ENCODE measurements at regions not wholly inside any gene's neighbourhood (a gene's known extent, or its start where the extent isn't known, plus 50 kb on each side); places are given as distances from the start of the nearest gene placed in this dataset.
"Not testable (repeated sequence)": the region's sequence is repeated elsewhere in the genome, so short reads cannot be mapped to it uniquely, and the experiment has no call there.

GRCh38 chr1:185474440-185475149 lies 157.6 kb upstream of the IVNS1ABP start:
- DNase-seq (ENCODE audit: low spot score) = no peak

GRCh38 chr1:185473186-185473585 lies 156.1 kb upstream of the IVNS1ABP start:
- DNase-seq (ENCODE audit: low spot score) = no peak

- no peak for DNase-seq (ENCODE audit: low spot score)
These were observed 151.6 kb upstream of the IVNS1ABP start for GRCh38 chr1:185468626-185469025.

DNA sequence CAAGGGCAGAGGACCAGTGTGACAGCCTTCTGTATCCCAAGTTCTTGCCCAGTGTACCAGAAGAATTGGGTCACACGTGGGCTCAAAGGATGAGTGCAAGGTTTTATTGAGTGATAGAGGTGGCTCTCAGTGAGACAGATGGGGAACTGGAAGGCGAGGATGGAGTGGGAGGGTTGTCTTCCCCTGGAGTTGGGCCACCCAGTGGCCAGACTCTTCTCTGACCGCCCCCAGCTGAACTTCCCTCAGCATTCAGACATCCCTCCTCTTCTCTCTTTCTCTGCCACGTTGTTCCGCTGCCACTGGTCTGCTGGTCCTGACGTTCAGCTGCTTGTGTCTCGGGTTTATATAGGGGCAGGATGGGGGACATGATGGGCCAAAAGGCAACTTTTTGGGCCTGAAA lies 150.1 kb upstream of the IVNS1ABP start:
- no peak for DNase-seq (ENCODE audit: low spot score)

GRCh38 chr1:185464777-185465176 lies 147.7 kb upstream of the IVNS1ABP start:
- DNase-seq (ENCODE audit: low spot score) = no peak

DNA sequence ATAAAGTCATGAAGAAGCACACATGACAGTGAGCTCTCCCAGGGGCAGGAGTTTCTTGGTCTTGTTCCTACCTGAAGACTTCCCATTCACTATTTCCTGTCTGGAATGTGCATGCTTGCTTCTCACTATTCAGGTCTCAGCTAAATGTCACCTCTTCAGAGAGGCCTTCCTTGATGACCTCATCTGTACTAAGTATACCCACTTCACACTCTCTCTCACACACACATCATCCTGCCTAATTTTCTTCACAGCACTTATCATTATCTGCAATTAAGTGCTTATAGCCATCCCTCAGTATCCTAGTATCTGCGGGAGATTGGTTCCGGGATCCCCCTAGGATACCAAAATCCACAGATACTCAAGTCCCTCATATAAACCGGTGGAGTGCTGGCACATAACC lies 146.4 kb upstream of the IVNS1ABP start:
- DNase-seq (ENCODE audit: low spot score) = no peak

DNA sequence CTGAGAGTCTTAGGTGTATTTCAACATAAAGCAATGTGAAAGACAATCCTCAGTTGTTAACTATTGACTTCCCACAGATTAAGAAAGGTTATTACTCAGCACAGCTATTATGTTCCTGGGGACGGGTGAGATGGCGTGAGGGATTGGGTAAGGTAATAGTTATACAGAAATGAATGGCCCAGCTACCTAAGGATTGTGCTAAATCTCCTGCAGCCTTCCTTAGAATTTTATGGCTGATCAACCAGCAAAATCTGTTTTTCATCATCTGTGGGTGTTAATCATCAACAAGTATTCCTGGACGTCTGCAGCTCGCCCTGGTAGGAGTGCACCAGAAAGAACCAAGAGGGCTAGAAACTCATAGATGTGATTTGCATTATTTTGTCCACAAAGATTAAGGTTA lies 146.0 kb upstream of the IVNS1ABP start:
- DNase-seq (ENCODE audit: low spot score) = no peak

- DNase-seq (ENCODE audit: low spot score) = not testable (repeated sequence)
These were observed 143.7 kb upstream of the IVNS1ABP start for GRCh38 chr1:185460723-185461122.

- DNase-seq (ENCODE audit: low spot score) = no peak
These were observed 142.1 kb upstream of the IVNS1ABP start for GRCh38 chr1:185459141-185459540.

DNA sequence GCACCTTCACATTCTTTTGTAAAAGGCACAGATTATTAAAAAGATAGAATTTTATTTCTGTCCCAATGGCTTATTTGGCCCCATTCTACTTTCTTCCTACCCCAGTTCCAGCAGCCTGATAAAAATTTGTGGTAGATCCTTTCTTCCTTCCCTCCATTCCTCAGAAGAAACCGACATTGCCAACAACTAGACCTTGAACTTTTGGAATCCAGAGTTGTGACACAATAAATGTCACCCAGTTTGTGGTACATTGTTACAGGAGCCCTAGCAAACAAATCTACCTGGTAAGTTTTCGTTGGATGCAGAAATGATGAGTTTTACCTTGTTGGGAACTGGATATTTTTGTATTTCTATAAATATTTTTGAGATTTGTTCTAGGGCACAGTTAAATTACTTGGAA lies 141.6 kb upstream of the IVNS1ABP start:
- DNase-seq (ENCODE audit: low spot score) = no peak

GRCh38 chr1:185453496-185454192 lies 136.6 kb upstream of the IVNS1ABP start:
- no peak for DNase-seq (ENCODE audit: low spot score)

GRCh38 chr1:185450917-185451316 lies 133.9 kb upstream of the IVNS1ABP start:
- DNase-seq (ENCODE audit: low spot score) = no peak

- DNase-seq (ENCODE audit: low spot score) = no peak
These were observed 133.2 kb upstream of the IVNS1ABP start for GRCh38 chr1:185450060-185450788.

DNA sequence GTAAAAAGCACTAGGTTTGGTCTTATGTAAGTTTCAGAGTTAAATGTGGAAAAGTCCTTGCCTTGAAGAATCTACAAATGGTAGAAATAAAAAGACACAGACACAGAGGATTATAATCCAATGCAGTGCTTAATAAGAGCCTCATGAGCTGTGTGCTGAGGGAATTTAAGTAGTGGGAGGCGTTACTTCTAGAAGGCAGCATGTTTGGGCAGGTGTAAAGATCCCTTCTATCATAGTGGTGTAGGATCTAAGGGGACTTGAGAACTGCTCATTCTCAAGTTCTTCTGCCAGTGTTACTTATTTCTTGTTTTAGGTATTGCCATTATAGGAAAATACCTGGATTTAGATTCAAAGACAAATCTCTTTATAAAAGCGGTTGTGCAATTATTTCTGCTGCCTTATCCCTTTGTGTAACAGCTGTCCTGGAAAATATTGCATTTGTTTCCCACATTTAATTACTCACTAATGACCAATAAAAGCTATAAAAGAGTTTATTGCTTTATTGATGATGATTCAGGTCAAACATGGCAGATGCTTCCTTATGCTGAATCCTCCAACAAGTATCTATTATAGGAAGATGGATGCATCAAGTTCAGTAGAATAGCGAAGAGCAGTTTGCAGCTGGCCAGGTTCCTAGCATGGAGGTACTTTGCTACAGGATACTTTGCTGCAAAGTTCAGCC lies 132.5 kb upstream of the IVNS1ABP start:
- no peak for DNase-seq (ENCODE audit: low spot score)

DNA sequence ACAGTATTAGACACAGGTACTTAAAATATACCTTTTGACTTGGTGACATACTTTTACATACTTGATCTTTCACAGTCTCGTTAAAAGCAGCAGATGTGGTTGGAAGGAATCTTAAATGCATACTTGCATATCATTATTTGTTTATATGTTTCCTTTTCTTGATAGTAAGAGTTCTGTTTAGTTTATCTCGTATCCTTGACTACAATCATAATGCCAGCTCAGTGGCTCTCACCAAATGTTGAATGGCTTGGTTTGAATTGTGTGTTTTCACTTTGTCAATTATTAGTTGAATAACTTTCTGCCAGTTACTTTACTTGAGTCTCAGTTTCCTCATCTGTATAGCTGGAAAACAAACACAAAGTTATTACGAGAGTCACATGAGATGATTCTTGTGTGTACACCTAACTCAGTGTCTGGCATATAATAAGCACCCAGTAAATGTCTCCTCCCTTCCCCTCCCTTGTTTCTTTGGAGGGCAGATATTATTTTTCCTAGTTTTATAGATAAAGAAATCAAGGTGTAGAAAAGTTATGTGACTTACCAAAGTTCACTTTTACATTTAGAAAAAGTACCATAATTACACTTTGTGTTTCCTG lies 131.6 kb upstream of the IVNS1ABP start:
- DNase-seq (ENCODE audit: low spot score) = no peak

DNA sequence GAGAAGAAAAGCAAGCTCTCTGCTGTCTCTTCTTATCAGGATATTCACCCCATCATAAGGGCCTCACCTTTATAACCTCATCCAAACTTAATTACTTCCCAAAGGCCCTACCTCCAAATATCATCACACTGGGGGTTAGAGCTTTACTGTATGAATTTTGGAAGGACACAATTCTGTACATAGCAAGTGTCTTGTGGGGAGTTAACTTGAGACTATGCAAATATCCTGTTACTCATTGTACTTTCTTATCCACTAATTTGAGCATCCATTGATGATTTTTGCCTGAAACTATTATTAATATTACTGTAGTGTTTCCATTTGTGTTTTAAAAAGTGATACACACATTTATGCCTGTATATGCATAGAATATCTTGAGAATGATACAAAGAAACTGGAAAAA lies 129.1 kb upstream of the IVNS1ABP start:
- no peak for DNase-seq (ENCODE audit: low spot score)

- no peak for DNase-seq (ENCODE audit: low spot score)
These were observed 128.6 kb upstream of the IVNS1ABP start for GRCh38 chr1:185445594-185445993.

DNA sequence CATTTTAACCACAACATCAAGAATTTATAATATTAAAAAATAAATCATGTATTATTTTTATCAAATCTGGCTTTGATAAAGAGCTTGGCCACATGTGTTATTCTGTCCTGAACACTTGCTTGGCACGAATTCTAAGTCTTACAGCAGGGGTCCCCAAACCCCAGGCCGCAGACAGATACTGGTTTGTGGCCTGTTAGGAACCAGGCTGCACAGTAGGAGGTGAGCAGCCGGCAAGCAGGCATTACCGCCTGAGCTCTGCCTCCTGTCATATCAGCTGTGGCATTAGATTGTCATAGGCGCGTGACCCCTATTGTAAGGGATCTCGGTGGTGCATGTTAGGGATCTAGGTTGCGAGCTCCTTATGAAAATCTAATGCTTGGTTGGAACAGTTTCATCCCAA lies 127.6 kb upstream of the IVNS1ABP start:
- no peak for DNase-seq (ENCODE audit: low spot score)

- no peak for DNase-seq (ENCODE audit: low spot score)
These were observed 125.0 kb upstream of the IVNS1ABP start for GRCh38 chr1:185442050-185442449.

GRCh38 chr1:185441605-185442004 lies 124.6 kb upstream of the IVNS1ABP start:
- no peak for DNase-seq (ENCODE audit: low spot score)

DNA sequence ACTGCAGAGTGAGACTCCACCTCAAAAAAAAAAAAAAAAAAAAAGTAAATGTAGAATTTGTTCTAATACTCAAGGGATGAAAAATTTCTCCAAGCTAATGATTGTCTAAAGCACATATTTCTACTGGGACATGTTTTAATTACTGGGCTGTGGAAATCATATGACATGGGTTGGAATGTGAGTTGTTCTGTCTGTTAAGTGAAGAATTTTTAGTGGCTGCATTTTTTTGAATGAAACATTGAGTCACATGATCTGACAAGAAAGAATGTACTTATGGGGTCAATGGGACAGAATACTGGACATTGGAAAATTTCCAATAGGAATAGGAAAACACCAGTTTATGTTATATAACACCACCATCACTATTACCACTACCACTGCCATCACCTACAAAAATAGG lies 123.8 kb upstream of the IVNS1ABP start:
- DNase-seq (ENCODE audit: low spot score) = no peak
